GM23338 (cell line): ENCODE measurements at regions not wholly inside any gene's neighbourhood (a gene's known extent, or its start where the extent isn't known, plus 50 kb on each side); places are given as distances from the start of the nearest gene placed in this dataset.

Source experiments
- ATAC-seq: fragments of 200-7000 bp; cut with Tn5 transposase; 3 replicates; pipeline ENCODE4 v1.9.1; 2020
- DNase-seq: peaks from one replicate; pipeline ENCODE4 v3.0.0-alpha.2; 2015; ENCODE audit warnings: low spot score
- H2AFZ ChIP-seq: fragments of 200-600 bp; sonication (generic); 2 replicates; pipeline ENCODE4 v1.8.0; 2016; ENCODE audit warnings: antibody characterized with exemption, mild to moderate bottlenecking, moderate library complexity
- H3F3A ChIP-seq: fragments of 200-600 bp; sonication (generic); replicated peaks from 2 replicates; pipeline ENCODE4 v1.8.0; 2017; ENCODE audit warnings: antibody characterized with exemption, mixed run types, low read depth
- H3K27ac ChIP-seq: fragments of 200-600 bp; sonication (generic); 2 replicates; pipeline ENCODE4 v1.6.1; 2016; ENCODE audit warnings: low read depth
- H3K27me3 ChIP-seq: fragments of 200-600 bp; sonication (generic); 2 replicates; pipeline ENCODE4 v1.8.0; 2016; ENCODE audit warnings: mild to moderate bottlenecking, mixed run types, moderate library complexity; ENCODE audit not compliant: insufficient read depth
- H3K36me3 ChIP-seq: fragments of 200-600 bp; sonication (generic); 2 replicates; pipeline ENCODE4 v1.8.0; 2016; ENCODE audit warnings: mild to moderate bottlenecking; ENCODE audit not compliant: insufficient read depth
- H3K4me1 ChIP-seq: fragments of 200-600 bp; sonication (generic); 2 replicates; pipeline ENCODE4 v1.8.0; 2016; ENCODE audit warnings: mild to moderate bottlenecking, moderate library complexity; ENCODE audit not compliant: insufficient read depth
- H3K4me2 ChIP-seq: fragments of 200-600 bp; sonication (generic); 2 replicates; pipeline ENCODE4 v1.7.1; 2017; ENCODE audit warnings: mixed run types
- H3K4me3 ChIP-seq: fragments of 200-600 bp; sonication (generic); 2 replicates; pipeline ENCODE4 v1.6.1; 2016; ENCODE audit warnings: mixed run types
- H3K79me2 ChIP-seq: fragments of 200-600 bp; sonication (generic); replicated peaks from 2 replicates; pipeline ENCODE4 v1.8.0; 2017; ENCODE audit warnings: mild to moderate bottlenecking; ENCODE audit not compliant: insufficient read depth
- H3K9me2 ChIP-seq: fragments of 200-600 bp; sonication (generic); 2 replicates; pipeline ENCODE4 v1.8.0; 2017; ENCODE audit not compliant: insufficient read depth
- H4K20me1 ChIP-seq: fragments of 200-600 bp; sonication (generic); replicated peaks from 2 replicates; pipeline ENCODE4 v1.8.0; 2017; ENCODE audit warnings: mild to moderate bottlenecking; ENCODE audit not compliant: insufficient read depth
- H3K27ac Mint-ChIP-seq: 2 replicates; pipeline ENCODE4 v1.8.0; 2020; ENCODE audit warnings: inconsistent platforms, mild to moderate bottlenecking, moderate library complexity, mixed read lengths
- H3K27me3 Mint-ChIP-seq: 3 replicates; pipeline ENCODE4 v1.8.0; 2022; ENCODE audit warnings: low read depth, mild to moderate bottlenecking, moderate library complexity, mixed read lengths, inconsistent platforms; ENCODE audit not compliant: insufficient read depth, poor library complexity
- H3K36me3 Mint-ChIP-seq: 3 replicates; pipeline ENCODE4 v1.8.0; 2021; ENCODE audit warnings: low read depth, mild to moderate bottlenecking, inconsistent platforms, moderate library complexity, mixed read lengths
- H3K4me1 Mint-ChIP-seq: 3 replicates; pipeline ENCODE4 v1.8.0; 2020; ENCODE audit warnings: mild to moderate bottlenecking, inconsistent platforms, mixed read lengths
- H3K4me3 Mint-ChIP-seq: 3 replicates; pipeline ENCODE4 v1.8.0; 2021; ENCODE audit warnings: moderate library complexity, mild to moderate bottlenecking, inconsistent platforms, mixed read lengths
- H3K9me3 Mint-ChIP-seq: 3 replicates; pipeline ENCODE4 v1.8.0; 2020; ENCODE audit warnings: moderate library complexity, mild to moderate bottlenecking, inconsistent platforms, mixed read lengths
- CTCF ChIP-seq, 2 experiments: fragments of 200-600 bp in 1 of 2; sonication (generic) in 1 of 2; conservative IDR thresholded peaks; 2 replicates each; pipeline versions ENCODE4 v1.5.1 to v1.6.1; 2016 to 2017; ENCODE audit warnings: antibody characterized with exemption in 2 of 2, low read depth in 2 of 2, mild to moderate bottlenecking in 2 of 2, moderate library complexity in 1 of 2
- EZH2 ChIP-seq: fragments of 200-600 bp; sonication (generic); IDR thresholded peaks from one replicate; pipeline ENCODE4 v1.8.0; 2017; ENCODE audit warnings: antibody characterized with exemption, mild to moderate bottlenecking, low read depth; ENCODE audit not compliant: unreplicated experiment
- EZH2phosphoT487 ChIP-seq: fragments of 200-600 bp; sonication (generic); IDR thresholded peaks from one replicate; pipeline ENCODE4 v1.8.1; 2018; ENCODE audit warnings: antibody characterized with exemption; ENCODE audit not compliant: unreplicated experiment
- JUNB ChIP-seq: IDR thresholded peaks from one replicate; pipeline ENCODE4 v1.6.1; 2016; ENCODE audit warnings: antibody characterized with exemption; ENCODE audit not compliant: unreplicated experiment
- NANOG ChIP-seq: IDR thresholded peaks from 2 replicates; pipeline ENCODE4 v1.6.1; 2016; ENCODE audit warnings: antibody characterized with exemption, borderline replicate concordance
- POLR2AphosphoS5 ChIP-seq: IDR thresholded peaks from 2 replicates; pipeline ENCODE4 v1.6.1; 2016; ENCODE audit warnings: antibody characterized with exemption, low read depth
- REST ChIP-seq: IDR thresholded peaks from one replicate; pipeline ENCODE4 v1.6.1; 2018; ENCODE audit warnings: antibody characterized with exemption; ENCODE audit not compliant: unreplicated experiment
- STAT1 ChIP-seq: IDR thresholded peaks from one replicate; pipeline ENCODE4 v1.6.1; 2016; ENCODE audit warnings: antibody characterized with exemption; ENCODE audit not compliant: unreplicated experiment
- ZNF114 ChIP-seq: fragments of 250-450 bp; sonication (Bioruptor Pico); IDR thresholded peaks from 2 replicates; pipeline ENCODE4 v1.5.0; 2020; ENCODE audit warnings: mild to moderate bottlenecking, moderate library complexity
- ZNF331 ChIP-seq: fragments of 250-450 bp; sonication (Bioruptor Pico); IDR thresholded peaks from 2 replicates; pipeline ENCODE4 v1.5.0; 2020; ENCODE audit warnings: low read depth, mild to moderate bottlenecking, moderate library complexity
- ZNF462 ChIP-seq: fragments of 250-450 bp; sonication (Bioruptor Pico); IDR thresholded peaks from 2 replicates; pipeline ENCODE4 v1.5.0; 2020; ENCODE audit warnings: mild to moderate bottlenecking, moderate library complexity
- TF ChIP-seq, protein P1 (sequence below): IDR thresholded peaks from 2 replicates; pipeline ENCODE4 v1.6.1; 2016; ENCODE audit warnings: antibody characterized with exemption

DNA sequence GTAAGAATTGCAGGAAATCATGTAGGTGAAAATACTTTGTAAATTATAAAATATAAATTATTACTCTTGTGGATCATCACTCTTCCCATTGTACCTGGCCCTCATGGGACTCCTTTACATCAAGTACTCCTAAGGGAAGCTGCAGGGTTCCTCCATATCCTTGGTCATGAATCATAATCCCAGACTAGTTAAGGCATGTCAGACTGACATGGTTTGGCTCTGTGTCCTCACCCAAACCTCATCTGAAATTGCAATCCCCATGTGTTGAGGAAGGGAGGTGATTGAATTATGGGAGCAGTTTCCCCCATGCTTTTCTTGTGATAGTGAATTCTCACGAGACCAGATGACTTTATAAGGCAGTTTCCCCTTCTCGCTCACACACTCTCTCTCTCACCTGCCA, 77.1 kb downstream of the CMPK2 start (continued):
- TF ChIP-seq, protein P1, sequence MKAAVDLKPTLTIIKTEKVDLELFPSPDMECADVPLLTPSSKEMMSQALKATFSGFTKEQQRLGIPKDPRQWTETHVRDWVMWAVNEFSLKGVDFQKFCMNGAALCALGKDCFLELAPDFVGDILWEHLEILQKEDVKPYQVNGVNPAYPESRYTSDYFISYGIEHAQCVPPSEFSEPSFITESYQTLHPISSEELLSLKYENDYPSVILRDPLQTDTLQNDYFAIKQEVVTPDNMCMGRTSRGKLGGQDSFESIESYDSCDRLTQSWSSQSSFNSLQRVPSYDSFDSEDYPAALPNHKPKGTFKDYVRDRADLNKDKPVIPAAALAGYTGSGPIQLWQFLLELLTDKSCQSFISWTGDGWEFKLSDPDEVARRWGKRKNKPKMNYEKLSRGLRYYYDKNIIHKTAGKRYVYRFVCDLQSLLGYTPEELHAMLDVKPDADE = no peak
- TF ChIP-seq ZNF331 (CRISPR knock-in tag) = no peak

DNA sequence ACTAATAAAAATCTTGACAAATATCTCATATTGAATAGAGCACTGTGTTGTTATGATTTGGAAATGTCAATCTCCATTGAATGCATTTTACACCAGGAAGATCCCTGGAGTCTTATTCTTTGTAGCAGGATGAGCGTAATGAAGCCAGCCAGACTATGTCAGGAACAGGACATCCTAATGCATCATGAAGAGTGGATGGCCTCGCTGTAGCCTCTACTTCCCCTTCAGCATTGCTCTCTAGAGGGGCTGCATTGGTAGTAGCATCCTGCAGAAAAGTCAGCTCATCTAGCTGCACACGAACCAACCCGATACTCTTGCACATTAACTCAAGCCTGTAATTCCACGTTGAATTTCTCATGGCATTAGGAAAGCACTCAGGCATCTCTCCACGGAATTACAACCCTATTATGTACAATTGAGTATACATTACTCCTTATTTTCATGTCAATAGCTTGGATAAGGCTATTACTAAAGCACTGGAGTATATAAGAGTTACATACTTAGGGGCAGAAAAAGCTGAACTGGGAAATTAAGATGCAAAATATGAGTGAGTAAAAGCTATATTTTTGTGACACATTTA, 76.1 kb downstream of the CMPK2 start:
- Mint-ChIP-seq H3K9me3 (peaks cover 51% of the 10 kb centered on the region), H3K4me1 (no peaks in the 10 kb centered on the region; the same call in 2 of the 3 replicates), H3K4me3 (no peak overlapping the region), H3K27ac (no peak overlapping the region), H3K27me3 (peaks cover 5% of the 10 kb centered on the region), H3K36me3 (peaks cover 3% of the 10 kb centered on the region; the same call in 1 of the 3 replicates)
- Histone ChIP-seq H3K9me2 (peaks cover 13% of the 10 kb centered on the region; the same call in 1 of the 2 replicates), H4K20me1 (no peaks in the 10 kb centered on the region), H3K4me3 (no peak overlapping the region), H3K4me2 (no peak overlapping the region), H3K27me3 (no peaks in the 10 kb centered on the region), H3K79me2 (no peaks in the 10 kb centered on the region), H3K27ac (no peak overlapping the region), H3F3A (no peaks in the 10 kb centered on the region), H3K4me1 (no peaks in the 10 kb centered on the region), H3K36me3 (no peaks in the 10 kb centered on the region), H2AFZ (no peak overlapping the region)
- no peak for ATAC-seq
- DNase-seq = no peak
- TF ChIP-seq ZNF462 = no peak
- no peak for TF ChIP-seq POLR2AphosphoS5
- TF ChIP-seq CTCF (conservative IDR thresholded peaks at IDR 0.05; ENCODE audit: low read depth in 2 of 2) = no peak
- TF ChIP-seq ZNF331 (CRISPR knock-in tag) = no peak
- TF ChIP-seq EZH2 = no peak
- no peak for TF ChIP-seq EZH2phosphoT487
- no peak for TF ChIP-seq ZNF114 (CRISPR knock-in tag)
- TF ChIP-seq NANOG = no peak
- TF ChIP-seq STAT1 = no peak
- no peak for TF ChIP-seq JUNB
- TF ChIP-seq REST = no peak
